Glutamatergic neuron (in vitro differentiated cells): ENCODE measurements at regions not wholly inside any gene's neighbourhood (a gene's known extent, or its start where the extent isn't known, plus 50 kb on each side); places are given as distances from the start of the nearest gene placed in this dataset.

Experiments used
- DNase-seq: peaks from one replicate; pipeline ENCODE4 v3.0.0; 2022
- H3K27ac Mint-ChIP-seq: one replicate; pipeline ENCODE4 v1.8.0; 2020; ENCODE audit warnings: mild to moderate bottlenecking, mixed read lengths, inconsistent platforms; ENCODE audit not compliant: unreplicated experiment
- H3K27me3 Mint-ChIP-seq: one replicate; pipeline ENCODE4 v1.8.0; 2020; ENCODE audit warnings: mild to moderate bottlenecking, moderate library complexity, mixed read lengths, inconsistent platforms; ENCODE audit not compliant: unreplicated experiment
- H3K36me3 Mint-ChIP-seq: one replicate; pipeline ENCODE4 v1.8.0; 2020; ENCODE audit warnings: mild to moderate bottlenecking, mixed read lengths, inconsistent platforms; ENCODE audit not compliant: unreplicated experiment
- H3K4me1 Mint-ChIP-seq: one replicate; pipeline ENCODE4 v1.8.0; 2020; ENCODE audit warnings: mild to moderate bottlenecking, low read depth, mixed read lengths, inconsistent platforms; ENCODE audit not compliant: unreplicated experiment
- H3K4me3 Mint-ChIP-seq: one replicate; pipeline ENCODE4 v1.8.0; 2020; ENCODE audit warnings: mild to moderate bottlenecking, mixed read lengths, inconsistent platforms; ENCODE audit not compliant: unreplicated experiment
- H3K9me3 Mint-ChIP-seq: one replicate; pipeline ENCODE4 v1.8.0; 2020; ENCODE audit warnings: mild to moderate bottlenecking, moderate library complexity, mixed read lengths, inconsistent platforms; ENCODE audit not compliant: unreplicated experiment
- CTCF ChIP-seq: fragments of 200-600 bp; sonication (generic); IDR thresholded peaks from one replicate; pipeline ENCODE4 v1.5.0; 2021; ENCODE audit not compliant: partially characterized antibody, unreplicated experiment

GRCh38 chr3:11949351-11949750 is 54.8 kb upstream of the SYN2 start:
- no peaks in the 10 kb centered on the region for H3K36me3 Mint-ChIP-seq
- no peak overlapping the region for H3K4me3 Mint-ChIP-seq
- H3K4me1 Mint-ChIP-seq, result peaks cover 2% of the 10 kb centered on the region
- no peak for DNase-seq
- peaks cover 3% of the 10 kb centered on the region for H3K27me3 Mint-ChIP-seq
- H3K27ac Mint-ChIP-seq, result no peak overlapping the region
- TF ChIP-seq CTCF, result no peak
- peaks cover 4% of the 10 kb centered on the region for H3K9me3 Mint-ChIP-seq

- Mint-ChIP-seq H3K4me1 (peaks cover 2% of the 10 kb centered on the region), H3K9me3 (peaks cover 4% of the 10 kb centered on the region), H3K27me3 (peaks cover 3% of the 10 kb centered on the region), H3K4me3 (no peak overlapping the region), H3K27ac (no peak overlapping the region), H3K36me3 (no peaks in the 10 kb centered on the region)
- no peak for TF ChIP-seq CTCF
- no peak for DNase-seq
These were observed 53.6 kb upstream of the SYN2 start for GRCh38 chr3:11950576-11950975.

- Mint-ChIP-seq H3K36me3 (no peaks in the 10 kb centered on the region), H3K4me3 (no peak overlapping the region), H3K4me1 (peaks cover 2% of the 10 kb centered on the region), H3K27ac (no peak overlapping the region), H3K9me3 (peaks cover 1% of the 10 kb centered on the region), H3K27me3 (peaks cover 3% of the 10 kb centered on the region)
- no peak for DNase-seq
- no peak for TF ChIP-seq CTCF
These were observed 50.8 kb upstream of the SYN2 start for GRCh38 chr3:11953350-11953749.

GRCh38 chr3:11953778-11954177 is 50.4 kb upstream of the SYN2 start:
- Mint-ChIP-seq H3K4me1 (peaks cover 2% of the 10 kb centered on the region), H3K27ac (no peak overlapping the region), H3K4me3 (no peak overlapping the region), H3K27me3 (peaks cover 3% of the 10 kb centered on the region), H3K9me3 (peaks cover 1% of the 10 kb centered on the region), H3K36me3 (no peaks in the 10 kb centered on the region)
- no peak for DNase-seq
- no peak for TF ChIP-seq CTCF

- DNase-seq, result no peak
- H3K9me3 Mint-ChIP-seq, result peaks cover 1% of the 10 kb centered on the region
- H3K27me3 Mint-ChIP-seq, result peaks cover 3% of the 10 kb centered on the region
- H3K36me3 Mint-ChIP-seq, result peaks cover under 1% of the 10 kb centered on the region
- H3K4me1 Mint-ChIP-seq, result peaks cover 2% of the 10 kb centered on the region
- no peak overlapping the region for H3K4me3 Mint-ChIP-seq
- no peak for TF ChIP-seq CTCF
- H3K27ac Mint-ChIP-seq, result no peak overlapping the region
These were observed 49.8 kb upstream of the SYN2 start for GRCh38 chr3:11954312-11954934.
